NOMO-1 (cell line): ENCODE measurements at regions not wholly inside any gene's neighbourhood (a gene's known extent, or its start where the extent isn't known, plus 50 kb on each side); places are given as distances from the start of the nearest gene placed in this dataset.

Source experiments
- DNase-seq, 2 experiments: peaks; one replicate each; lab custom pipeline; 2025; ENCODE audit not compliant: unreplicated experiment in 2 of 2; lab: John Stamatoyannopoulos, UW

DNA sequence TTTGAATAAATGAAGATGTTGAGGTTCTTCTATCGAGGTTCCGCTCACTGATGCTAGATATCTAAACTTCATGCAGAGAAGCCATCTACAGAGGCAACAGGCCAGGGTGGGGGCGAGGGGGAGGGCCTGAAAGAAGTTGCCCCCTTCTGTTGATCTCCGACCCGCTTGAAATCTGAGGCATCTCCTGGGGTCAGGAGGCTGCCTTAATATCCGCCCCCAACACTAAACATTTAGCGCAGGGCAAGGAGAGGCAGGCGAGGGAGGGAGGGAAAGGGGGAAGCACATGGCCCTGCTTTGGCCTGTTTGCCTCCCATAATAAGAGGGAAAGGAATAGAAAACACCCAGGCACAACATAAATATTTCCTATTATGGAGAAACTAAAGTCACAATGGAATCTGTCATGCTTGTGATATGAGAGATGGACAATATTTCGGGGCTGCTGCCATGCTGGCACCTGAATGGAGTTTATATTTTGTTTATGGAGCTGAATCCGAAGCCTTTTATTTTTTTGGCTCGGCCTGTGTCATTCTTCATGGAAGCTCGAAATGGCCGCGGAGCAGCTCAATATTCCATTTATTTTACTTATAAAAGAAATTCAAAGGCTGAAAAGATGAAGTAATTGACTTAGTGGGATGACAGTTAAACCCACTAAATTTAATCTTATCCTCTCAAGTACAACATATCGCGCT lies 221.1 kb downstream of the INSIG2 start:
- no peak for DNase-seq

DNA sequence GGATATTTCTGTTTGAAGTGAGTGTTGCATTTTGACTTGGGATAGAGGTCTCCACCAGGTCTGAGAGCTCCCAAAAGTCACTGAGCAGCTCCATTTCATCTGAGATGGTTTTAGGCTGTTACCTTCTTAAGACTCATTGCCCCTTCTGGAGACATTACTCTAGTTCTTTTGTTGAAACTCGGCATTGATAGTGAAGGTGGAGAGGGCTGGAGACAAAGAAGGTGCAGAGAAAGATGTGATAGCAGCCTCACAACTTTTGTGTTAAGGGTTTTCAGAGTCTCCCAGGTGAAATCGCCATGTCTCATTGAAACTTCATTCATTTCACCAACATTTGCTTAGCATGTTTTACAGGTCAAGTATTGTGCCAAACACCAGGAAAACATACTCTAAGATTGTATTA lies 219.6 kb downstream of the INSIG2 start:
- no peak for DNase-seq

DNA sequence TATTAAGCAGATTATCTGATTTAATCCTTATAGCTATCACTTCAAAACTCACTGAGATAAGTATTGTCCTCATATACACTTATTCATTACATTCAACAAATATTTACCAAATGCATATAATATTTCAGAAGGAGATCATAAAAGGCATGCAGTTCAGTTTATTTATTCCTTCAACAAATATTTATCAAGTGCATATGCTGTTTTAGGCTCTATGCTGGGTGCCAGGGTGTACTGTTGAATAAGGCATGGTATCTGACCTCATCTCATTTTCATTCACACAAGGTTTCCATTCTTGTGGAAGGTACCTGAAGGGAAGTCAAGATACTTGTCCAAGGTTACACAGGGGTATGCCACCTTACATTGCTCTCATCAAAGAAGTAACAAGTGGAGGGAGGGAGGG lies 213.0 kb downstream of the INSIG2 start:
- DNase-seq, result no peak

DNA sequence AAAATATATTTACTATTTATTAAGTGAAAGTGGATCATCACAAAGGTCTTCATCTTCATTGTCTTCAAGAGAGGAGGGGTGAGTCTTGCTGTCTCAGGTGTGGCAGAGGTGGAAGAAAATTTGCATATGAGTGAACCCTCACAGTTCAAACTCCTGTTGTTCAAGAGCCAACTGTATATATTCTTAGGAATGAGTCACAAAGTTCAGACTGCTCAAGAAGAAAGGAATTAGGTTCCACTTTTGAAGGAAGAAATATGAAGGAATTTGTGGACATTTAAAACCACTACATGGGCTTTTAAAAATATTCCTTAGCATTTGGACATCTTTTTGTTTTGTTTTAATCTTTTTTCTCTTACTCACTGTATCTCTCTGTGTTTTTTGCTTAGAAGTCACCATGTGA lies 212.6 kb downstream of the INSIG2 start:
- no peak for DNase-seq

DNA sequence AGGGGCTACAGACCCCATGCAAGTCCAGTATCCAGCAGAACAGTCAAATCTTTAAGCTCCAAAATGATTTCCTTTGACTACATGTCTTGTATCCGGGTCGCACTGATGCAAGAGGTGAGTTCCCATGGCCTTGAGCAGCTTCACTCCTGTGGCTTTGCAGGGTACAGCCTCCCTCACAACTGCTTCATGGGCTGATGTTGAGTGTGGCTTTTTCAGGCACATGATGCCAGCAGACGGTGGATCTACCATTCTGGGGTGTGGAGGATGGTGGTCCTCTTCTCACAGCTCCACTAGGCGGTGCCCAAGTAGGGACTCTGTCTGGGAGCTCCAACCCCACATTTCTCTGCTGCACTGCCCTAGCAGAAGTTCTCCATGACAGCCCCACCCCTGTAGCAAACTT lies 208.4 kb downstream of the INSIG2 start:
- no peak for DNase-seq

DNA sequence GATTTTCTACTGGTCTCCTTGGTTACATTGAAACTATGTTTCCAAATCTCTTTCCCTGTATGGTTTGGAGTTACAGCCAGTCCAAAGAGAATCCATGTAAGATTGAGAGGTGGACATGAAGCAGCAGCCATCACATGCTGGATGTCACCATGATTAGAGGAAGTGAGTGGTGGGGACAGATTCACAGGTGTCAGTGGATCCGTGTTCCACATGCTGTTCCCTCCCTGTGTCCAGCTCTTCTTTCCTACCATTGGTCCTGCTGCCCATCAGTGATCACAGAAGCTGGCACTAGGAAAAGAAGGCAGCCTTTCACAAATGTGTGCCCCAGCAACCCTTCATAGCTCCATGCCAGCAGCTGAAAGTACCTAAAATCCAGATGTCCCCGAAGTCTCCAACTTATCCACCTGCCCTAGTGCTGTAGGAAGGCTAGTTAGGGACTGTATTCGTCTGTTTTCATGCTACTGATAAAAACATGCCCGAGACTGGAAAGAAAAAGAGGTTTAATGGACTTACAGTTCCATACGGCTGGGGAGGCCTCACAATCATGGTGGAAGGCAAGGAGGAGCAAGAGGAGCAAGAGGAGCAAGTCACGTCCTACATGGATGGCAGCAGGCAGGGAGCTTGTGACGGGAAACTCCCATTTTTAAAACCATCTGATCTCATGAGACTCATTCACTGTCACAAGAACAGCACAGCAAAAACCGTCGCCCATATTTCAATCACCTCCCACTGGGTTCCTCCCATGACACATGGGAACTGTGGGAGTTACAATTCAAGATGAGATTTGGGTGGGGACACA lies 207.5 kb downstream of the INSIG2 start:
- DNase-seq, result no peak

DNA sequence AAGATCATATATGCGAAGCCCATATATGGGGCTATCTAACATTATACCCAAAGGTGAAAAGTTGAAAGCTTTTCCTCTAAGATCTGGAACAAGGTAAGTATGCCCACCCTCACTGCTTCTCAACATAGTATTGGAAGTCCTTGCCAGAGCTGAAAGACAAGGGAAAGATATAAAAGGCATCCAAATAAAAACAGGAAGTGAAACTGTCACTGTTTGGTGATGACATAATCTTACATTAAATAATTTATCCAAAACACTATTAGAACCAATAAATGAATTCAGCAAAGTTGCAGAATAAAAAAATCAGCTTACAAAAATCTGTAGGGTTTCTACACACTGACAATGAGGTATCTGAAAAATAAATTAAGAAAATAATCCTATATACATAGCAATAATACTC lies 205.8 kb downstream of the INSIG2 start:
- peak in 1 of 2 experiments; percentile 50 for DNase-seq

DNA sequence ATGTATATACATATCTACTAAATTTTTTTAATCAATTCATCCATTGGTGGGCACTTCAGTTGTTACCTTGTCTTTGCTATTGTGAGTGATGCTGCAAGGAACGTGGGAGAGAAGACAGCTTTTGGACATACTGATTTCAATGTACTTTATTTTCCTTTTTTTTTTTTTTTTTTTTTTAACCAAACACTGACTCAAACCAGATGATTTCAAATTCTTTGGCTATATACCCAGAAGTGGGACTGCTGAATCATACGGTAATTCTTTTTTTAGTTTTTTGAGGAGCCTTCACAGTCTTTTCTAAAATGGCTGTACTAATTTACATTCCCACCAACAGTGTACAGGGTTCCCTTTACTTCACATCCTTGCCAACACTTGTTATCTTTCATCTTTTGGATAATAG lies 204.7 kb downstream of the INSIG2 start:
- DNase-seq, result no peak

DNA sequence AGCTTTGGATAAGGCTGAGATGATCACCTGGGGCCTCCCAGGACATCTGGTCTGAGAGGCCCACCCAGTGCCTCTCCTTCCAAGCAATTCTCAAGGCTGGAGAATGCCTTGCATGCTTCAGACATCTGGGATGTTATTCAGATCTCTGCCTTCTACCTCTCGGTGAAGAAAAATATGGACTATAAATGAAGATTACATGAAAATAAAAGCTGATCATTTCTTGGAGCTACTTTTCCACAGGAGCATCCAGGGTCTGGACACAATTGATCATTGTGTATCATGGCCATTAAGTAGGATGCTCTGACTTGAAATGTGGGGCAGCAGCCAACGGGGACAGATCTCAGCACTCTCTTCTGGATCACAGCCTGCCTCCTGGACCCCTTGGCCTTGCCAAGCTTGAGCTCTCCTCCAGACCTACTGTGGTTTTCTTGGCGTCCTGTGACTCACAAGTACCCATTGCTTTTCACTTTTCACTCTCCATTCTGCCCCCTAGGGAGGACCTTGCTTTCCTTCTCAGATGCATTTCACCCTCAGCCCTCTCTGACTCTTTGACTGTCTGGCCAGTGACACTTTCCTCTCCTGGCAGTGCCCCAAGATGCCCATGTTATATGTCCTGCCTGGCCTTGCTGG lies 203.1 kb downstream of the INSIG2 start:
- DNase-seq, result no peak

DNA sequence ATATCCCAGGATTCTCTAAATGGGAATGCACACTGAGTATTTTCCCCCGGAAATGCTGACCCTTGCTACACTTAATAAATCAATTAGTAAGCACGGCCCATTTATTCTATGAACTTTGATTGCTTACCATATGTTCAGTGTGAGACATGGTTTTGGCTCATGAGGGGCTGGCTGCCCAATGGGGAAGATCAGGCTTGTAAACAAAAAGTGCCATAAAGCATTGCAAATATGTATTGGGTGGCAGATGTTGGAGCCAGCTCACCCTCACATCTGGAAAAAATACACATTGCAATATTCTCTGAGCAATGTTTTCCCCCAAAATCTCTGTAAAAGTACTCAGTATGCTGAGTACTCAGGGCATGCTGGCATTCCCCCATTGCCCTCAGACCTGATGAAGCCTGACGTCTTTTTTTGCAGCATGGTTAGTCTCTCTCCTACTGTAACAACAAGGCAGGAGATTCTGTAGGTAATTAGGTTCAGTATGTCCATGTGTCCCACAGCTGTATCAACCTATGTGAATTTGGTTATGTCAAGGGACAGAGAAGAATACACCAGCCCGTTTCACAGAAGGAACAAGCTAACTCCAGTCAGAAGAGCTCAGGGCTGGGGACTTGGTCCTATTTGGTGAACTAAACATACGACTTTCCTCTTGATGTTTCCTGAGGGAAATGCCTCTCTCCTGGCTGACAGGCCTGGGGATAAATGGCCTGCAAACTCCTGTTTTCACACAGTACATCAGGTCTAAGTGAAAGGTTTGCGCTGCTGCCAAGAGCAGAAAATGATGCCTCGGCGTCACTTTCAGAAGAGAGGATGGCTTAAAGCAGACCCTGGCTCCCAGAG lies 202.4 kb downstream of the INSIG2 start:
- DNase-seq, result no peak

DNA sequence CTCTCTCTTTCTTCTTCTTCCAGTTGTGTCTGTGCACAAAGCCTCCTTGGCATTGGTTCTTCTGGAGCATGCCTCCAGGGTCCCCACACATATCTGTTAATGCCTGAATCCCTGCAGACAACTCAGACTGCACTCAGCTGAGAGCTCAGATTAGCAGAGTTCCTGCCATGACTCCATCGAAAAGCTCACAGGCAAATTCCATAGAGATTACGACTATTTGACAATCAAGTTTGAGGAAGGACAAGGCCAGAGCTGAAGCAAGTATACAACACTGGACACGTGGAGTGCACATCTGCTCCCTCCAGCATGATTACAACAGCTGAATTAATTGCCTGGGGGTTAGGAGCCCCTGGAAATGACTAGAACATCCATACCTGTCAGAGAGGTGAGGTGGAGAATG lies 190.7 kb downstream of the INSIG2 start:
- DNase-seq, result no peak

DNA sequence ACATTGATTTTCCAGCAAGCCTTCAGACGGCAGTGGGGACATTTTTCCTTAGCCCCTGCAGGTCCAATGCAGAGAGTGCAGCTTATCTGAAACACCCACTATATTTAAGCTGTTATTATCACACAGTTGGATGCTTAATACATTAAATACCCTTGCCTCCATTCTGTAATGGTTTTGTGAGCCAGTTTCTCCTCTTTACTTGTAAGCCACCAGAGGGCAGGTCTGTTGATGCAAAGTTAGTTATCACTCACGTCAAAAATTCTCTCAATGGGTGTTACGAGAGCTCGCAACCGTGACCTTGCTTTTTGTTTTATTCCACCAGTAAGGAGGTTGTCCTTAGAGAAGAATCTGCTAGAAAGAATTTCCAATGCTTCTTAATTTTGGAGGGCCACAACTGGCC lies 189.8 kb downstream of the INSIG2 start:
- DNase-seq, result no peak

DNA sequence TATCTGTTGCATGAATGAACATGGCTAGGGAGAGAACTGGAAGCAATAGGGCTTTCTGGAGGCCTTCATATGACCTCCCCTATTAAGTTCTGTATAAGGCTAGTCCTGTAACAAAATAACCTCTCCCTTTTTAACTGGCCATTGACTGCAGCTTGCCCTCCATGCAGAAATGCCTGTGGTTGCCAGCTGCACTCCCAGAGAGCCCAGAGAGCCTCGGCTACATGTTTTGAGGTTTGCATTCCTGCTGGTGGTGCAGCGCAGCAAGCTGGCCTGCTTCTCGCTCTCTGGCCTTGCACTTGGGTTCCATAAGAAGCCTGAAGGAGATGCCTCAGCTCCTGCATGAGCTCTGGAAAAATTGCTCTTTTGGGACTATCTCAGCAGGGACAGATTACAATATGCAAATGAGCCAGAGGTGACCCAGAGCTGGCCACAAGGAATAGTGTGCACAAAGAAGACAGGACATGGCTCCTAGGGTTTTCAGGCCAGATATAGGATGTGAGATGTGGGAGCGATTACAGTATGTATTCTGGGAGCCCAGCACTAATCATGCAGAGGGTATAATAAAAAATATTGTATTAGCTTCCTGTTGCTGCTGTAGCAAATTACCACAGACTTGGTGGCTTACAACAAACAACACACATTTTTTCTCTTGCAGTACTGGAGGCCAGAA lies 186.7 kb downstream of the INSIG2 start:
- DNase-seq, result no peak

DNA sequence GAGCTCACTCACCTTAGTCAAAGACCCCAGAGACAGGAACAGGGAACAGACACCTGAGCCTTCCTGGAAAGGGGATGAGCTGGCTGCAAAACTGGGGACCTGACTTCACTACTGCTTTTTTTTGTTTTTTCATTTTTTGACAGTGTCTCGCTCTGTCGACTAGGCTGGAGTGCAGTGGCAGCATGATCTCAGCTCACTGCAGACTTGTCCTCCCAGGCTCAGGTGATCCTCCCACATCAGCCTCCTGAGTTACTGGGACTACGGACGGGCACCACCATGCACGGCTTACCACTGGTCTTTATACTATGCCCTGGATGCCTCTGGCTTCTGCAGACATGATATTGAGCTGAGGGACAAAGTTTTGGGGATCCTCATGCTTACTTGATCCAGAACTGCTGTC lies 184.1 kb downstream of the INSIG2 start:
- no peak for DNase-seq

DNA sequence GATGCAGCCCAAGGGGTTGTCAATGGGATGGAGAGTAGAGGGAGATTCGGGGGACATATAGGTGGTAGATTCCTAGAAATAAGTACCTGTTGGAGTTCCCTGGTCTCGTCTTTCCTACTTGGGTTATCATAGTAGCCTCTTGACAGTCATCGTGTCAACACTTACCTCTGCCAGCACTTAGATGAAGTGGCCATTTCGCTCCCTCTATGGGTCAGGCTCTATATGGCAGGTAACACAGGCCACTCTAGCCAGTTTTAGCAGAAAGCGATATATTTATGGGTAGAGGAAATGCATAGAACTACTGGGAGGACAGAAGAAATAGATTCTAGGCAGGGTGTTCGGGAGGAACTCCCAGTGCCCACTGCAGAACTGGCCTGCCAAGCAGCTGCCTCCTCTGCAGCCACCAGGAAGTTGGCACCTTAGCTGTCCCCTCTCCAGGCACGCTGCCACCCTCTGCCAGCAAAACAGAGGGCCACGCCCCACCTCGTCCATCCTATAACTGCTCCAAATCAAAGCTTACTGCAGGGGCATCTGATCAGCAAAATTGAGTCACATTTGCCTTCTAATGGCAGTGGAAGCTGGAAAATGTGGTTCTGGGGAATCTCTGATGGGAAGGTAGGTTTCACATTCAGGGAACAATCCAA lies 181.3 kb downstream of the INSIG2 start:
- no peak for DNase-seq

DNA sequence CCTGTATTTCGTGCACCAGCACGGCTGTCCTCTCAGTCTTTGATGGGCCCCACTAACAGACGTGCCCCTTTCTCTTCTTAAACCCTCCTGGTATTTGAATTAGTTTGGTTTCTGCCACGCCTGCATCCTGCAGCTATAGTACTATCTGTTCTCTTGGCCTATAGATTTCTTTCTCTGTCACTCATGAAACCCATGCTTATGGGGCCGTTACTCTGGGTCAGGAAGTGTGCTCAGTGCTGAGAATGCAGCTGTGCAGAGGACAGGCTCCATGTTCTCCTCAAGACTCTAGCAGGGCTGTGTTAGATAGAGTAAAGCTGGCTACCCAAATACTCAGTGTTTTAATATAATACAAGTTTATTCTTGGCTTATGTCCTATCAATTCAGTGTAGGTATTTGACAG lies 180.0 kb downstream of the INSIG2 start:
- no peak for DNase-seq

DNA sequence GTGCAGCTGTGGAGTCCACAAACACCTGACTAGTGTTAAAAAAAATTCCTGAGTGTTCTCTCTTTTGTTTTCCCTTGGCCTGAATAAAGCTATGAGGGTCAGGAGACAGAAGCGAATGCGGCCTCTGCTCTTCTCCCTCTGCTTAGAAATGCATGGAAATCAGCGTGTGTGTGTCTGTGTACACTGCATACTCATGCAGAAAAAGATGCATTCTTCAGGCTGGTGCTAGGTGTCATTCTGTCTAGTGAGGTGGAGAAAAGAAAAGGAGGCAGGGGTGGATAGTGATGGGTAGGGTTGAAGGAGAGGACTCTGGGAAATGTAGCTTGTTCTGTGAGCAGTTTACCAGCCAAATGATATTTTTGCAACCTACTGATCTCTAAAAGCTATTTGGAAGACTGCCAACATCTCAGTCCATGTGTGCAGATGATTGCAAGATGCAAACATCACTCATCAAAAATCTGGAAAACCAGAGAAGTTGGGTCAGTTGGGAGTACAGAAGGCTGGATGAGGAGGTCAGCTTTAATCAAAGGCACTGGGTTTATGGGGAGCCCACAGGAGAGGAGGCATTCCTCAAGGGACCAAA lies 177.7 kb downstream of the INSIG2 start:
- DNase-seq, result no peak

DNA sequence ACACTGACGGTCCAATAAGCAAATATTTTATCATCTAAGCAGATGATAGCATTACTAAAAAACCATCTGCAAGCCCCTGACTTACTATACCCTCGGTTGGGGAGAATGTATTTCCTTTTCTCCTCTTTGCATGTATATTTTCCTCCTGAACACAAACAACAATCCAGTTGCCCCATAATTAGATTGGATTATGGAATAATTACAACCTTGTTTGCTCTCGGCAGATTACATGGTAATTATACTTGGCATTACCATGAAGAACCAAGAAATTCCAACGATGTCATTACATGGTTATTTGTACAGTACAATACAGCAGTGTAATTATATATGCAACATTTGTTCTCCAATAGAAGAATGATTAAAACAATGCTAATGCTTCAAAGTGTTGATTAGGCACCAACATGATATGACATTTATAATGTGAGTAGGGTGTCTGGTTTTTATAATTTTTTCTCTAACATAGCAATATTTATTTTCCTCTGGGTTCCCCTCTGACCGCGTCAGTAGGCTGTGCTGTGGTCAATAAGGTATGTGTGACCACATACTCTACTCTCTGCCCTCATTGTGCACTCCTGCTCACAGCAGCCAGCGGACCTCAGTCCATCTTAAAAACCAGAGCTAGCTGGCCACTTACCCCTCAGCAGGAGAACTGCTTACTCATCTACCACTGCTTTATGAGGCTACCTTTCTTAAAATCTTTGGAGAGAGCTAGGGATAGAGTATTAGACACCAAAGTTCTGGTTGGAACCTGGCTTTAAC lies 176.1 kb downstream of the INSIG2 start:
- no peak for DNase-seq

DNA sequence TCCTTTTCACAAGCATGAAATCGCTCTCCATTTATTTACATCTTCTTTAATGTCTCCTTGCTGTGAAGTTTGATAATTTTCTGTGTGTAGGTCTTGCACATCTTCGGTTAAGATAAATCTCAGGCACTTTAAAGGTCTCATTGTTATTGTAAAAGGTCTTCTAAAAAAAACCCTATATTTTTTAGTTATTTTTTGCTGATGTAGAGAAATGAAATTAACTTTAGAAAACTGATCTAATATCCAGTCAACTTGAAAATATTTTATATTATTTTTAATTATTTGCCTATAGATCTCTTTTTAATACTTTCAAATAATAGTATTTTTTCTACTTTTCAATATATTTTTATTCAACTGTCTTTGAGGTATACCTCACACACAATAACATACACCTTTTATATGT lies 169.4 kb downstream of the INSIG2 start:
- DNase-seq, result no peak
